Karpas-422 (cell line): ENCODE measurements at regions not wholly inside any gene's neighbourhood (a gene's known extent, or its start where the extent isn't known, plus 50 kb on each side); places are given as distances from the start of the nearest gene placed in this dataset.
A peak's percentile ranks its signal among the peaks of the same experiment; 100 is the strongest.

Experiments used
- DNase-seq: peaks from one replicate; pipeline ENCODE4 v3.0.0-alpha.2; 2015
- H2AFZ ChIP-seq: fragments of 200-600 bp; sonication (generic); 2 replicates; pipeline ENCODE4 v1.6.1; 2014; ENCODE audit warnings: antibody characterized with exemption, low read length, mixed read lengths
- H3K27ac ChIP-seq: fragments of 200-600 bp; sonication (generic); 2 replicates; pipeline ENCODE4 v1.5.1; 2014; ENCODE audit warnings: mild to moderate bottlenecking, low read length, moderate library complexity
- H3K27me3 ChIP-seq: fragments of 200-600 bp; sonication (generic); 2 replicates; pipeline ENCODE4 v1.6.1; 2014; ENCODE audit warnings: low read length, mixed read lengths
- H3K36me3 ChIP-seq: fragments of 200-600 bp; sonication (generic); 2 replicates; pipeline ENCODE4 v1.6.1; 2014; ENCODE audit warnings: low read length, mixed read lengths; ENCODE audit not compliant: insufficient read depth
- H3K4me1 ChIP-seq: fragments of 200-600 bp; sonication (generic); 2 replicates; pipeline ENCODE4 v1.6.1; 2014; ENCODE audit warnings: mild to moderate bottlenecking, low read length, mixed read lengths
- H3K4me2 ChIP-seq: fragments of 200-600 bp; sonication (generic); 2 replicates; pipeline ENCODE4 v1.6.1; 2014; ENCODE audit warnings: low read length, low read depth, mild to moderate bottlenecking; ENCODE audit not compliant: poor library complexity, severe bottlenecking
- H3K4me3 ChIP-seq: fragments of 200-600 bp; sonication (generic); 2 replicates; pipeline ENCODE4 v1.5.1; 2014; ENCODE audit warnings: mild to moderate bottlenecking, antibody characterized with exemption, low read length, mixed read lengths
- H3K79me2 ChIP-seq: fragments of 200-600 bp; sonication (generic); 2 replicates; pipeline ENCODE4 v1.6.1; 2014; ENCODE audit warnings: mild to moderate bottlenecking, low read length, mixed read lengths
- H3K9ac ChIP-seq: fragments of 200-600 bp; sonication (generic); 2 replicates; pipeline ENCODE4 v1.6.0; 2014; ENCODE audit warnings: low read length
- H3K9me2 ChIP-seq: fragments of 200-600 bp; sonication (generic), shearing (Covaris generic); replicated peaks from 2 replicates; pipeline ENCODE4 v1.6.0; 2014; ENCODE audit warnings: mild to moderate bottlenecking, low read length, moderate library complexity; ENCODE audit not compliant: insufficient read depth
- H3K9me3 ChIP-seq: fragments of 300-700, 200-600 bp; sonication (generic); 2 replicates; pipeline ENCODE4 v1.6.1; 2014; ENCODE audit warnings: low read length, mixed read lengths
- H4K20me1 ChIP-seq: fragments of 200-600 bp; sonication (generic); 2 replicates; pipeline ENCODE4 v1.6.1; 2014; ENCODE audit warnings: mild to moderate bottlenecking, antibody characterized with exemption, low read length, low read depth; ENCODE audit not compliant: insufficient read depth

DNA sequence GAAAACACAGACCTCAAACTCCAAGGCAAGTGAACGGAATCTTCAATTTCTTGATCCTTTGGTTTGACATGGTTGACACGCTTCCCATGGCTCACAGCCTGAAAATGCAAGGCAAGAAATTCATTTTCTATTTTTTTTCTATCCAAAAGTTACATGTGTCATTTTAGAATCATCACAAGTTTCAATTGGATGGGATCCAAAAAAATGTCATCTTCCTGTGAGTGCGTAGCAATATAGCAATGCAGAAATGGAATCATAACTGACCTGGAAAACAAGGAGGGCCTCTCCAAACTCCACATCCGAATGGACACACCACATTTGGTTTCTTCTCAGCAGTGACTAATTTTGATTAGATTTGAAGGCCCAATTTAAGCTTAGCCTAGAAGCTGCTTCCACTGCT lies 175.8 kb upstream of the ATP11B start:
- Histone ChIP-seq H3K27ac (no peak overlapping the region), H3K9ac (no peak overlapping the region), H3K27me3 (no peaks in the 10 kb centered on the region), H4K20me1 (no peaks in the 10 kb centered on the region), H2AFZ (no peak overlapping the region), H3K79me2 (no peaks in the 10 kb centered on the region), H3K36me3 (no peaks in the 10 kb centered on the region), H3K4me3 (no peak overlapping the region), H3K9me2 (no peaks in the 10 kb centered on the region), H3K4me2 (no peak overlapping the region), H3K4me1 (peaks cover 7% of the 10 kb centered on the region), H3K9me3 (no peaks in the 10 kb centered on the region)
- DNase-seq, result no peak

DNA sequence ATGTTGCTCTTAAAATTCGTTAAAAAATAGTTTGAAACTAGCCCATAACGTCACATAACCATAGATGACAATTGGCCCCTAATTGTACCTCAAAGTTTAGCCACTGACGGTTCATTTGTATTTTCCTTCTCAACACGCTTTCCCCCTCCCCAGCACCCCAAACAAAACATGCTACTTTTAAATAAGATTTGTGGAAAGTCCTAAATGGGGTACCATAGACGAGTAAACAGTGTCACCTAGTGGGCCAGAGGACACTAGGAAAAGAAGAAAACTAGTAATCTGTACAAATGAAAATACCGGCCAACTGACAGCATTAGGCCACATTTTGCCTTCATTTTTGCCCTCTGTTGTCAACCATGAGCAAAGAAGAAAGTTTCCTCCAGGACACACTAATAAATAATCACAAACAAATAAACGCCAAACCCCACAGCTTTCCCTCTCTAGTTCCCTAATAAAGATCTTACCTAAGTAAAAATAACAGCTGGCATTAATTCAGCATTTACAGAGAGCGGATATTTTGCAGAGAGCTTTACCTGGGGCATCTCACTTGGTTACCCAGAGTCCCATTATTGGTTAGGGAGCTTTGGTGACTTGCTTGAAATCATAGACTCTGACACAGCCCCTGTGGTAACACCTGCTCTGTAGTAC lies 175.1 kb upstream of the ATP11B start:
- no peak overlapping the region for H3K9ac ChIP-seq
- no peaks in the 10 kb centered on the region for H3K27me3 ChIP-seq
- H3K9me3 ChIP-seq, result no peaks in the 10 kb centered on the region
- H3K36me3 ChIP-seq, result no peaks in the 10 kb centered on the region
- no peak overlapping the region for H3K27ac ChIP-seq
- H3K79me2 ChIP-seq, result no peaks in the 10 kb centered on the region
- no peaks in the 10 kb centered on the region for H4K20me1 ChIP-seq
- H3K4me3 ChIP-seq, result no peak overlapping the region
- H3K4me1 ChIP-seq, result peaks cover 7% of the 10 kb centered on the region
- H2AFZ ChIP-seq, result no peak overlapping the region
- H3K4me2 ChIP-seq, result no peak overlapping the region
- DNase-seq, result peak; percentile 83
- H3K9me2 ChIP-seq, result no peaks in the 10 kb centered on the region

DNA sequence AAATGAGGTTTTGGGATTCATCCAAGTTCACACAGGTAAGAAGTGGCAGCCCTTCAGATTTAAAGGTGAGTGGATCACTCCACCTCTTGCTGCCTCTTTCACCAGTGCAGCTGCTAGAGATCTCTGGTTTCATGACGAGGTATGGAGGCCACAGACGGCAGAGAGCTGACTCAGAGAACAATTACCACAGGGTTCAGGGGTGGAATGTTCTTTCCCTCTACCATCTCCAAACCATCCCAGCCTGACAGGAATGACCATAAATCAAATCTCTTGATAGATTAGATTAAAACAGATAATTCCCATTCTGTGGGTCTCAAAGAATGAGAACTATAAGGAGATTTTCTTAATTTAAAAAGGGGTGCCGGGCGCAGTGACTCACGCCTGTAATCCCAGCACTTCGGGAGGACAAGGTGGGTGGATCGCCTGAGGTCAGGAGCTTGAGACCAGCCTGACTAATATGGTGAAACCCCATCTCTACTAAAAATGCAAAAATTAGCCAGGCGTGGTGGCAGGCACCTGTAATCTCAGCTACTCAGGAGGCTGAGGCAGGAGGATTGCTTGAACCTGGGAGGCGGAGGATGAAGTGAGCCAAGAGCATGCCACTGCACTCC lies 174.2 kb upstream of the ATP11B start:
- no peaks in the 10 kb centered on the region for H3K27me3 ChIP-seq
- H3K9ac ChIP-seq, result no peak overlapping the region
- no peaks in the 10 kb centered on the region for H3K36me3 ChIP-seq
- no peaks in the 10 kb centered on the region for H3K9me3 ChIP-seq
- H3K9me2 ChIP-seq, result no peaks in the 10 kb centered on the region
- H3K27ac ChIP-seq, result no peak overlapping the region
- peaks cover 7% of the 10 kb centered on the region for H3K4me1 ChIP-seq
- no peak overlapping the region; the same call in 1 of the 2 replicates for H2AFZ ChIP-seq
- H3K79me2 ChIP-seq, result no peaks in the 10 kb centered on the region
- H3K4me3 ChIP-seq, result no peak overlapping the region
- H3K4me2 ChIP-seq, result no peak overlapping the region
- no peaks in the 10 kb centered on the region for H4K20me1 ChIP-seq
- DNase-seq, result no peak

DNA sequence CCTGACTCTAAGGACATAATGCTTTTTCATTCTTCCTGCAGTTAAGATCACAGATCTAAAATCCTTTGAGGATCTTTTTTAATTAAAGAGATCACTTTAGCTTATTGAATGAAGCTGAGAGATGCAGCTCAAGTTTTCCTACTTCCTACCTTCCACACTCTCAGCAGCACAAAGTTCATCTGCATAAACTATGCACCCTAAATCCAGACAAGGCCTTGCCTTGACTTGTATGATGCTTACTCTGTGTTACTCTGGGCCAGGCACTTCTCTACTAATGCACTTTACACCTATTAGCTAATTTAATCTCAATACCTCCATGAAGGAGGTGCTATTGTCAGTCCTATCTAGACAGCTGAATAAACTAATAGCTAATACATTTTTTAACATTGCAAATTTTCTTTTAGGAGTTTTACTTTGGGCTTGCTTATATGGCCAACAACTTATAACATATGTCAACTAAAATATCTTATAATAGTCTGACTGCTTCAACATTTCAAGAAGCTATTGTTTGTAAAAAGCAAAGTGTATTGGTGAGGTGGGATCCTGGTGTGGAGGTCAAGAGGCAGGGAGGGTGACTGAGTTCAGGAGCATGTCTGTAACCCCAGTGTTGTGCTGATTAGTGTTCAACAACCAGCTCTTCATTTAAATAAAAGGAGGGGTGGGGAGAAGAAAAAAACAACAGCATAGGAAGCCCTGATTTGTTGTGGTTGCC lies 172.4 kb upstream of the ATP11B start:
- H3K4me1 ChIP-seq, result peaks cover 7% of the 10 kb centered on the region
- H3K9me2 ChIP-seq, result no peaks in the 10 kb centered on the region
- H3K27ac ChIP-seq, result no peak overlapping the region
- H2AFZ ChIP-seq, result no peak overlapping the region
- no peak for DNase-seq
- no peaks in the 10 kb centered on the region for H4K20me1 ChIP-seq
- no peak overlapping the region for H3K4me2 ChIP-seq
- no peaks in the 10 kb centered on the region for H3K9me3 ChIP-seq
- no peaks in the 10 kb centered on the region for H3K27me3 ChIP-seq
- H3K9ac ChIP-seq, result no peak overlapping the region
- H3K4me3 ChIP-seq, result no peak overlapping the region
- no peaks in the 10 kb centered on the region for H3K79me2 ChIP-seq
- H3K36me3 ChIP-seq, result no peaks in the 10 kb centered on the region

DNA sequence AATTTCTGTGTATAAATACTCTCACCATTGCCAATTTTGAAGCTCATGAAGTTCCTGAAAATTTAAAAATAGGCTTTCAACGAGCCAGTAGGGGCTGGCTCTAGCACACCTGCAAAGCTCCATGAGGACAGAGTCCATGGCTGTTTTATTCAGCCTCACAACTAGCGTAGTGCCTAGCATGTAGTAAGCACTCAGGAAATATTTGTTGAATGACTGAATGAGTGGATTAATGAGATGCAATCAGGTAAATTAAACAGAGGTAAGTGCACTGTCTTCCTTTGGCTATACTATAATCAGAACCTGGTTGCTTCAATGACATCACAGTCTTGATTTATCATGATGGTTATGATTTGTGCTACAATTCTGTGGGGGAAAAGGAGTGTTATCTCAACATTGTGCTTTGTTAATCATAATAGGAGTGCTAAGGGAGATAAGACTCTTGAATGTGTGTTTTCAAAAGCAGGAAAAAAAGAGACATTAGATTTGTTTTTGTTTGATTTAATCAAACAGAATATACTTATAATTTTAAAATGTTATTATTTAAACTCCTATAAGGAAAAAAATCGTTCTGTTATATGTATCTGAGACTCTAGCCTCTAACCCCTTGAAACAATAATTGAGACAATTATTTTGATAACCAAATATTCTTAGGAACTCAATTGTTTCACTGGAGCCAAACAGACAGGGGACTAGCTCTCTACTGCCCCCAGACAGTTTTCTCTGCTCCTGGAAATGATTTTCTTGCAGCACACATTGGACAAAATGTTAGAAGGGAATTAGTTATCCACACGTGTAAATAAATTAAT lies 171.7 kb upstream of the ATP11B start:
- Histone ChIP-seq H3K9ac (no peak overlapping the region), H4K20me1 (no peaks in the 10 kb centered on the region), H3K4me2 (no peak overlapping the region), H3K9me3 (no peaks in the 10 kb centered on the region), H3K79me2 (no peaks in the 10 kb centered on the region), H3K4me1 (peaks cover 7% of the 10 kb centered on the region), H3K36me3 (no peaks in the 10 kb centered on the region), H3K27me3 (no peaks in the 10 kb centered on the region), H3K27ac (no peak overlapping the region), H3K9me2 (no peaks in the 10 kb centered on the region), H3K4me3 (no peak overlapping the region), H2AFZ (no peak overlapping the region)
- DNase-seq, result peak; percentile 48

DNA sequence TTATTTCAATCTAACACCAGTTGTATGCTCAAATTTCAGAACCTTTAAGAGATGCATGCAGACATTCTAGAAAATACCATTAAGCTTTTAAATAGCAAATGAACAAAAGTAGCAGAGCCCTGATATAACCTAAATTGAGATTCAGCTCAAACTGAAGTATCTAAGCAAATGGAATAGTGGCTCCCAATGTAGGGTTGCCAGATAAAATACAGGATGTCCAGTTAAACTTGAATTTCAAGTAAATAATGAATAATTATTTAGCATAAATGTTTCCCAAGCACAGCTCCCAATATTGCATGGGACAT lies 171.1 kb upstream of the ATP11B start:
- H3K4me1 ChIP-seq, result peaks cover 7% of the 10 kb centered on the region
- no peaks in the 10 kb centered on the region for H3K9me3 ChIP-seq
- H3K4me2 ChIP-seq, result no peak overlapping the region
- no peaks in the 10 kb centered on the region for H3K27me3 ChIP-seq
- no peaks in the 10 kb centered on the region for H3K79me2 ChIP-seq
- H3K9me2 ChIP-seq, result no peaks in the 10 kb centered on the region
- H2AFZ ChIP-seq, result no peak overlapping the region
- H3K9ac ChIP-seq, result no peak overlapping the region
- no peak for DNase-seq
- H3K36me3 ChIP-seq, result no peaks in the 10 kb centered on the region
- no peaks in the 10 kb centered on the region for H4K20me1 ChIP-seq
- H3K4me3 ChIP-seq, result no peak overlapping the region
- H3K27ac ChIP-seq, result no peak overlapping the region

DNA sequence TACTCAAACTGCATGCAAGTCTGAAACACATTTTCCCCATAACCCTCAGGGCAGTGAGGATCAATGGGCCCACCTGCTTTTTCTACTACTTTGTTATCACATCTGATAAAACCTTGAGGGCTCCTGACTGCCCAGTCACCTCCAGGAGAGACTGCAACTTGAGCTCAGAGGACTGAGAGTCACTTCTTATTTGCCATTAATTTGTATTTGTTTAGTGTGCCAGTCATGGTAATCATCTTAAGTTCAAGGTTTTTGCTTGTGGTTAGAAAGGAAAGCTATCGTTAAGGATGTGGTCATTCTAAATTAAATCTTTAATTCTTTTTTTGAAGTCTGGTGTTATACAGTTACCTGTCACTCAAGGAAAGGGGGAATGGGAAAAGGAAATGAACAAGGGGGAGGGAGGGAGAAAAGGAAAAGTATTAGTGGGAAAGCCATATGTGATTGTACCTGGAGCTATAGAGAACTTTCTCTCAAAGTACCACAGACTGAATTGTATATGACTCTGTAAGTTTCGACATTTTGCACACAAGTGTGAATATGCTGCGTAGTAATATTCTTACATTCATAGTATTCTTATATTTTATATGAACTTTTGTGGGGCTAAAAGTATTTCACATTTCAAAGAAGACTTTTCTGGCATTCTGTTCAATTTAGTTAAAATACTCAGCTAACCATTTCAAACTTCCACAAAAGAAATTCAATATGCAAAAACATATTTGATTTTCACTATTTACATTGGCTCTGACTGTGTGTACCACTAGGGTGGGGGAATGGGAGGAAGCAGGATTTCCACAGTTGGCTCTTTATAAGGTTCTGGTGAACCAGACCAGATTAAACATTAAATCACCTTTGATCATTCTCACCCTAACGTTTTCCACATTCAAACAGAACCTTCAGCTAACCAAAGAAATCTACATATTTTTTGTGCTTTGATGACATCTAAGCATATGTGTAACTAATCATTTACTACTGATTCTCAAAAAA lies 166.5 kb upstream of the ATP11B start:
- Histone ChIP-seq H3K4me3 (no peak overlapping the region), H3K79me2 (no peaks in the 10 kb centered on the region), H3K9me2 (no peaks in the 10 kb centered on the region), H3K4me1 (no peaks in the 10 kb centered on the region), H3K36me3 (no peaks in the 10 kb centered on the region), H3K27ac (no peak overlapping the region), H3K4me2 (no peak overlapping the region), H3K27me3 (no peaks in the 10 kb centered on the region), H3K9ac (no peak overlapping the region), H2AFZ (no peak overlapping the region), H3K9me3 (no peaks in the 10 kb centered on the region), H4K20me1 (no peaks in the 10 kb centered on the region)
- DNase-seq, result no peak
